ENCODE measurements at regions not wholly inside any gene's neighbourhood (a gene's known extent, or its start where the extent isn't known, plus 50 kb on each side); places are given as distances from the start of the nearest gene placed in this dataset.

- TF ChIP-seq, protein P1, sequence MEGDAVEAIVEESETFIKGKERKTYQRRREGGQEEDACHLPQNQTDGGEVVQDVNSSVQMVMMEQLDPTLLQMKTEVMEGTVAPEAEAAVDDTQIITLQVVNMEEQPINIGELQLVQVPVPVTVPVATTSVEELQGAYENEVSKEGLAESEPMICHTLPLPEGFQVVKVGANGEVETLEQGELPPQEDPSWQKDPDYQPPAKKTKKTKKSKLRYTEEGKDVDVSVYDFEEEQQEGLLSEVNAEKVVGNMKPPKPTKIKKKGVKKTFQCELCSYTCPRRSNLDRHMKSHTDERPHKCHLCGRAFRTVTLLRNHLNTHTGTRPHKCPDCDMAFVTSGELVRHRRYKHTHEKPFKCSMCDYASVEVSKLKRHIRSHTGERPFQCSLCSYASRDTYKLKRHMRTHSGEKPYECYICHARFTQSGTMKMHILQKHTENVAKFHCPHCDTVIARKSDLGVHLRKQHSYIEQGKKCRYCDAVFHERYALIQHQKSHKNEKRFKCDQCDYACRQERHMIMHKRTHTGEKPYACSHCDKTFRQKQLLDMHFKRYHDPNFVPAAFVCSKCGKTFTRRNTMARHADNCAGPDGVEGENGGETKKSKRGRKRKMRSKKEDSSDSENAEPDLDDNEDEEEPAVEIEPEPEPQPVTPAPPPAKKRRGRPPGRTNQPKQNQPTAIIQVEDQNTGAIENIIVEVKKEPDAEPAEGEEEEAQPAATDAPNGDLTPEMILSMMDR (IDR thresholded peaks at IDR 0.05 in 4 of 5, conservative IDR thresholded peaks at IDR 0.05 in 1 of 5) = no peak
- TF ChIP-seq POLR2A (IDR thresholded peaks at IDR 0.05) = no peak
Measured at GRCh38 chr5:61638476-61638875, 306.4 kb downstream of the ZSWIM6 start.

Data from gastrocnemius medialis (tissue), 4 donors.